Ishikawa (cell line): ENCODE measurements at regions not wholly inside any gene's neighbourhood (a gene's known extent, or its start where the extent isn't known, plus 50 kb on each side); places are given as distances from the start of the nearest gene placed in this dataset.

Experiments
- CEBPB ChIP-seq: IDR thresholded peaks from 2 replicates; pipeline ENCODE4 v1.6.1; 2012
- CREB1 ChIP-seq: IDR thresholded peaks from 2 replicates; pipeline ENCODE4 v1.6.1; 2012; ENCODE audit warnings: low read depth
- EGR1 ChIP-seq: IDR thresholded peaks from 2 replicates; pipeline ENCODE4 v1.6.1; 2012
- EP300 ChIP-seq: IDR thresholded peaks from 2 replicates; pipeline ENCODE4 v1.6.1; 2012; ENCODE audit warnings: borderline replicate concordance
- FOXM1 ChIP-seq: IDR thresholded peaks from 2 replicates; pipeline ENCODE4 v1.6.1; 2012; ENCODE audit warnings: low read depth, borderline replicate concordance
- NFIC ChIP-seq: IDR thresholded peaks from 2 replicates; pipeline ENCODE4 v1.6.1; 2012
- RAD21 ChIP-seq: IDR thresholded peaks from 2 replicates; pipeline ENCODE4 v1.6.1; 2012; ENCODE audit warnings: low read depth
- TAF1 ChIP-seq: IDR thresholded peaks from 2 replicates; pipeline ENCODE4 v1.6.1; 2012; ENCODE audit warnings: low read depth, mild to moderate bottlenecking
- TCF12 ChIP-seq: IDR thresholded peaks from 2 replicates; pipeline ENCODE4 v1.6.1; 2012; ENCODE audit warnings: low read depth
- TEAD4 ChIP-seq: IDR thresholded peaks from 2 replicates; pipeline ENCODE4 v1.6.1; 2012
- YY1 ChIP-seq: IDR thresholded peaks from 2 replicates; pipeline ENCODE4 v1.6.1; 2012; ENCODE audit warnings: low read depth
- ZBTB7A ChIP-seq: IDR thresholded peaks from 2 replicates; pipeline ENCODE4 v1.6.1; 2012; ENCODE audit warnings: low read depth
- TF ChIP-seq, protein P1 (sequence below): IDR thresholded peaks from 2 replicates; pipeline ENCODE4 v1.6.1; 2012
- TF ChIP-seq, protein P2 (sequence below): IDR thresholded peaks from 2 replicates; pipeline ENCODE4 v1.6.1; 2012
- TF ChIP-seq, protein P3 (sequence below): IDR thresholded peaks from 2 replicates; pipeline ENCODE4 v1.6.1; 2012; ENCODE audit warnings: low read depth, mild to moderate bottlenecking

DNA sequence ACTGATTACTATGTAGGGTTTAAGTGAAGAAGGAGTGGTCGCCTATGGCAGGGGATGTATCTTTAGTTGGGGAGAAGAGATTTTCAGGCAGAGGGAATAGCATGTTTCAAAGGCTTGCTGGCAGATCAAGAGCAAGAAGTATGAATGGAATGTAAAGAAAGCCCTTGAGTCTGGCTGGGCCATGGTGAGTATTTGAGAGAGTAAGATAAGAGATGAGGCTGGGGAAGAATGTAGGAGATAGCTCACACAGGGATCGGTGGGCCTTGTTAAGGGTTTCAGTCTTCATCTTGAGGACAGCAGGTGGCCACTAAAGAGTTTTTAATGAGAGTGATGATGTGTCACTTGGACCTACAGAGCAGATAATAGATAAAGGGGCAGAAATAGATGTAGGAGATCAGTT is 319.1 kb upstream of the RPS6KA3 start:
- TF ChIP-seq, protein P1, sequence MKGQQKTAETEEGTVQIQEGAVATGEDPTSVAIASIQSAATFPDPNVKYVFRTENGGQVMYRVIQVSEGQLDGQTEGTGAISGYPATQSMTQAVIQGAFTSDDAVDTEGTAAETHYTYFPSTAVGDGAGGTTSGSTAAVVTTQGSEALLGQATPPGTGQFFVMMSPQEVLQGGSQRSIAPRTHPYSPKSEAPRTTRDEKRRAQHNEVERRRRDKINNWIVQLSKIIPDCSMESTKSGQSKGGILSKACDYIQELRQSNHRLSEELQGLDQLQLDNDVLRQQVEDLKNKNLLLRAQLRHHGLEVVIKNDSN = no peak
- no peak for TF ChIP-seq YY1
- no peak for TF ChIP-seq RAD21
- no peak for TF ChIP-seq FOXM1
- no peak for TF ChIP-seq TCF12
- no peak for TF ChIP-seq ZBTB7A
- TF ChIP-seq EP300 = no peak
- no peak for TF ChIP-seq CEBPB
- TF ChIP-seq CREB1 = no peak
- TF ChIP-seq TAF1 = no peak
- TF ChIP-seq, protein P2, sequence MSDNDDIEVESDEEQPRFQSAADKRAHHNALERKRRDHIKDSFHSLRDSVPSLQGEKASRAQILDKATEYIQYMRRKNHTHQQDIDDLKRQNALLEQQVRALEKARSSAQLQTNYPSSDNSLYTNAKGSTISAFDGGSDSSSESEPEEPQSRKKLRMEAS = no peak
- no peak for TF ChIP-seq EGR1
- TF ChIP-seq NFIC = no peak
- TF ChIP-seq TEAD4 = no peak
- TF ChIP-seq, protein P3, sequence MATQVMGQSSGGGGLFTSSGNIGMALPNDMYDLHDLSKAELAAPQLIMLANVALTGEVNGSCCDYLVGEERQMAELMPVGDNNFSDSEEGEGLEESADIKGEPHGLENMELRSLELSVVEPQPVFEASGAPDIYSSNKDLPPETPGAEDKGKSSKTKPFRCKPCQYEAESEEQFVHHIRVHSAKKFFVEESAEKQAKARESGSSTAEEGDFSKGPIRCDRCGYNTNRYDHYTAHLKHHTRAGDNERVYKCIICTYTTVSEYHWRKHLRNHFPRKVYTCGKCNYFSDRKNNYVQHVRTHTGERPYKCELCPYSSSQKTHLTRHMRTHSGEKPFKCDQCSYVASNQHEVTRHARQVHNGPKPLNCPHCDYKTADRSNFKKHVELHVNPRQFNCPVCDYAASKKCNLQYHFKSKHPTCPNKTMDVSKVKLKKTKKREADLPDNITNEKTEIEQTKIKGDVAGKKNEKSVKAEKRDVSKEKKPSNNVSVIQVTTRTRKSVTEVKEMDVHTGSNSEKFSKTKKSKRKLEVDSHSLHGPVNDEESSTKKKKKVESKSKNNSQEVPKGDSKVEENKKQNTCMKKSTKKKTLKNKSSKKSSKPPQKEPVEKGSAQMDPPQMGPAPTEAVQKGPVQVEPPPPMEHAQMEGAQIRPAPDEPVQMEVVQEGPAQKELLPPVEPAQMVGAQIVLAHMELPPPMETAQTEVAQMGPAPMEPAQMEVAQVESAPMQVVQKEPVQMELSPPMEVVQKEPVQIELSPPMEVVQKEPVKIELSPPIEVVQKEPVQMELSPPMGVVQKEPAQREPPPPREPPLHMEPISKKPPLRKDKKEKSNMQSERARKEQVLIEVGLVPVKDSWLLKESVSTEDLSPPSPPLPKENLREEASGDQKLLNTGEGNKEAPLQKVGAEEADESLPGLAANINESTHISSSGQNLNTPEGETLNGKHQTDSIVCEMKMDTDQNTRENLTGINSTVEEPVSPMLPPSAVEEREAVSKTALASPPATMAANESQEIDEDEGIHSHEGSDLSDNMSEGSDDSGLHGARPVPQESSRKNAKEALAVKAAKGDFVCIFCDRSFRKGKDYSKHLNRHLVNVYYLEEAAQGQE = no peak

DNA sequence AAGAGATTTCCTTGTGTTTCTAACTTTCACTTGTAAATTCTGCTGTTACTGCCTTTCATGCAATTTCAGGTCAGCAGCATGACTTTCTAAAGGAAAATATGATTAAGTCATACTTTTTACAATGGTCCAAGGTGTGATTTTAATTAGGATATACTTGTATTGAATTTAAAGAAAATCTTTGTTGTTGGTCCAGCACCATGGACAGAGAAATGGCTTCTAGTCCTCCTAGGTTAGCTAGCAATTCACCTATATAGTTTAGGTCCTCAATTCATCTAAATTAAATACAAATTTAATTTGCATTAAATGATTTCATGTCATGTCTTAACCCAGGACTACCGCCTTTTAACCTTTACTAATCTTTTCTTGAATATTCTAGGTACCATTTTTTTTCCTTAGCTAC is 304.9 kb upstream of the RPS6KA3 start:
- TF ChIP-seq, protein P3 = peak; percentile 83
- TF ChIP-seq YY1 = no peak

DNA sequence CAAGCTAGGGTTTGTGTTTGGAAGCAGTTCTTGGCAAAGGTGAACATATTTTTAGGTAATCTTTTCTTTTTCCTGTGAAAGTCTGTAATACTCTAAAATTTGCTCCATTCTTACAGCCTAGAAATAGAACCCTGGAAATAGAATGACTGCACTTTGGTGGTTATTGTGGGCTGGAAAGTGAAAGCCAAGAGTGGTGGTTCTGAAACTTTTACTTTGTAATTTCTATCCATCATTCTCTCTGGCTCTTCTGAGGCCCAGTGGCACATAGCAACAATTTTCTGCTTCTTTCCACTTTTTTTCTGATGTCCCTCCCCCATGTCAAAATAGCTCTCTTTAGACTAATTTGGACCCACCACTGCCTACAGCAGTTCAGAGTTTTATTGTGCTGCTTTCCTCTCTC is 300.4 kb upstream of the RPS6KA3 start:
- TF ChIP-seq FOXM1 (no peak), EGR1 (no peak), CEBPB (no peak), TCF12 (no peak), TEAD4 (no peak), CREB1 (no peak), TAF1 (no peak), EP300 (no peak), YY1 (no peak), NFIC (no peak), RAD21 (no peak), ZBTB7A (no peak)
- TF ChIP-seq, protein P2 = no peak
- TF ChIP-seq, protein P3 = no peak
- TF ChIP-seq, protein P1 = no peak

DNA sequence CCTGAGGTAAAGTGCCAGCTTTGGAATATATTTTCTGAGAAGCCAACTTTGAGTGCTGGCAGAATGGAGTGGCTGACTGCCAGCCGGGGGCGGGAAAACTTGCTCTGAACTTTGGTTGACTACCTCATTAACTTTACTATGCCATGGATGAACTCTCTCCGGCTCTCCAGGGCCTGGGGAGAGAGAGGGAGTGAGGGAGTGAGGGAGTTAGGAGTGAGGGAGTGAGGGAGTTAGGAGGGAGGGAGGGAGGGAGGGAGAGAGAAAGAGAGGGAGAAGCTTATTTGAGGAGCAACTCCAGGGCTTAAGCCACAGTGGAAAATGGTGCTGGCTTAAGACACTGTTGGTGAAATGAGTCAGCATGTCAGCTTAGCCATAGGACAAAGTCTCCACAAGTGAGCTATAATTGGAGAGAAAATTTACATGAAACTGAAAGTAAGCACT is 280.9 kb upstream of the RPS6KA3 start:
- no peak for TF ChIP-seq TCF12
- 0 out of 2 replicates have a peak, but pooled peaks have one; percentile 10 for TF ChIP-seq NFIC

DNA sequence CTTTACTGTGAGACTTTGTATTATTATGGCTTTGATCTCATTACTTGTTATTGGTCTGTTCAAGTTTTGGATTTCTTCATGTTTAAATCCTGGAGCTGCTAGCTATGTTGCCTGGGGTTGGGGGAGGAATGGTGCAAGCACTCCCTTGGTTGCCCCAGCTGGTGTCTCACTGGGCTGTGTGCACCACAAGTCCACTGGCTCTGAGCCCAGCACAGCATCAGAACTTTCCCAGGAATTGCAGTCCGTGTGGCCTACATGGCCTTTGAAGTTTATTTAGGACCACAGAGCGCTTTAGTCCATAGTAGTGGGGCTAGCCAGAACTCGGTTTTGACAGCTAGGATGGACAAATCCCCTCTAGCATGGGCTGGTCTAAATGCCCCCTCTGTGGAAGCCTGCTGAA is 278.8 kb upstream of the RPS6KA3 start:
- no peak for TF ChIP-seq TEAD4
